Stimulated activated CD4-positive, alpha-beta T cell treated with anti-CD3 and anti-CD28 coated beads, TNF-alpha, amount 100 ng/mL, for 24 hours (primary cell): ENCODE measurements at regions not wholly inside any gene's neighbourhood (a gene's known extent, or its start where the extent isn't known, plus 50 kb on each side); places are given as distances from the start of the nearest gene placed in this dataset.

Source experiments
- DNase-seq, 3 experiments: peaks; one replicate each; pipeline ENCODE4 v3.0.0-alpha.2; 2020; ENCODE audit warnings: low read depth in 3 of 3

DNA sequence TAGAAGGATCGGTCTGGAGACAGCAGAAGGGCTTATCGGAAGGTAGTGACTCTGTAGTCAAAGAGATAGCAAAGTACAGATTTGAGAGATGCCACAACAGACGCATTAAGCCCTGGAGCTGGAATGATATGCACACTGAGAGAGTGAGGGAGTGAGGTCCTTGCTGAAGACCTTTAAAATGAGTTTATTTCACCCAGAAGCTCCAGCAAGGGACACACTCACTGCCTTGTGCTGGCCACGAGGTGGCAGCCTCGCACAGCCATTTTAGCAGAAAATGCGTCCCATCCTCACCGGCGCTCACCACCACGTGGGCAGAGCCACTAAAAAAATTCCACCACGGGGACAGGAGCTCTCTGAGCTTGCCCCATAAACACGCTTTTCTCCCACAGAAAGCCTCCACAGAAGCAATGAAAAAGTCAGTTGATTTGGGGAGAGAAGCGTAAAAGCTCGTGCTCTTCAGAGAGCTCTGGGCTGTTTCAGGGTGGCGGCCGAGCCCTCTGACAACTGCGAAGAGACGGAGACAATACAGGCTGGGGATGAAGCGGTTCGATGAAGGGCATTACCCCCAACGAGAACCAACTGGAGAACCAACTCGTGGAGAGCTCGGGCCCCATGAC lies 163.0 kb upstream of the KLF14 start:
- DNase-seq = peak; percentile 51 to 72 (median 55)

DNA sequence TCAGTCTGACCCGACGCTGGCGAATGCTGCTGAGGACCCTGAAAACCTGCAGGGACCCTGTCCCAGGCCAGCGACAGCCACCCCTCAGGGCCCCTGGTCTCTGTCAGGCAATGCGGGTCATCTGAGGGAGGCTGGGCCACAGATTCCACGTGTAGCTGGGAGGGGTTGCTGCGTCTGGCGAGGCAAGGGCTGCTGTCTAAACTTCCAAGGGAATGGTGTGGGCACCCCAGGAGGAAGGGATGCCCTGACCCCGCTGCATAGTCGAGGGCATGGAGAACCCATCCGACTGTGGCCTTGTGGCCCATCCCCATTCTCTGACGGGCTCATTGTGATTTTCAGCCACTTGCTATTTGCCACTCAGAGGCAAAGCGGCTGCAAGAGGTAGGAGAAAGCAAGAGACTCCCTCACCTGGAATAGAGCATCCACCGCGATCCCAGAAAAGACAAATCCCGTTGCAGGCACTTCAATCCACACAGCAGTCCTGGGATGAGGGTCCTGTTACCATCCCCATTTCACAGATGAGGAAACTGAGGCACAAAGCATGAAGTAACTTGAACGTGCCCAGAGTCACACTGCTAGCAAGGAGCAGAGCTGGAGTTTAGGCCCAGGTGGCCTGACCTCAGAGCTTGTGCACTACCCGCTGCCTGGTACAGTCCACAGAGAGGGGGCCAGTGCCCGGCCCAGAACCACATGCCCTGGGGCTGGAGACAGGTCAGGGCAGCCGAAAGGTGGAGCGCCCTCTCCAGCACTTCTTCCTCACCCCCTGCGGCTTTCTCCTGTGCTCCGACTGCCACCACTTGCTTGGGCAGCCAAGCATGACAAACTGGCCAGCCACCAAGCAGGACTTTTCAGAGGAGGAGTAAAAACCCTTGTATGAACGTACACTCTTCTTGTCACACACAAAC lies 163.8 kb upstream of the KLF14 start:
- DNase-seq = no peak

DNA sequence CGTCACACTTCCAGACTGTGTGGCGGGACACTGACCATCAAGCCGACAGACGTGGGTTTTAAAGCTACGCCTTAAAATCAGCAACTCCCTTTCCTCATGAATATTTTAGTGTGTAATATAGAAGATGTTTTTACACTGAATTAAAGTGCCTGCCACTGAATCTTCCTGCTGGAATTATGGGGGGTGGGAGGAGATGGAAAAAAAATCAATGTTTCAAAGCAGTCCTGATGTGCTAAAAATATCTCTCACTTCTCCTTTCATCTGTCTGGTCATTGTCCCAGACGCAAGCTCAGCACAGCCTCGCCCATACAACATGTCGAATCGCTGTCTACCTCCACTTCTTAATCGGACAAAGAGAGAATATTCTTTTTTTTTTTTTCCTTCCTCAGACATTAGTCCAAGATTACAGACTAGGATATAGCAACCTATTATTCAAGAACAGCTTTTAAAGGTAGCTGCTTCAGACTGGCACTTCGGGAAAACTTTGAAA lies 165.1 kb upstream of the KLF14 start:
- DNase-seq = no peak

DNA sequence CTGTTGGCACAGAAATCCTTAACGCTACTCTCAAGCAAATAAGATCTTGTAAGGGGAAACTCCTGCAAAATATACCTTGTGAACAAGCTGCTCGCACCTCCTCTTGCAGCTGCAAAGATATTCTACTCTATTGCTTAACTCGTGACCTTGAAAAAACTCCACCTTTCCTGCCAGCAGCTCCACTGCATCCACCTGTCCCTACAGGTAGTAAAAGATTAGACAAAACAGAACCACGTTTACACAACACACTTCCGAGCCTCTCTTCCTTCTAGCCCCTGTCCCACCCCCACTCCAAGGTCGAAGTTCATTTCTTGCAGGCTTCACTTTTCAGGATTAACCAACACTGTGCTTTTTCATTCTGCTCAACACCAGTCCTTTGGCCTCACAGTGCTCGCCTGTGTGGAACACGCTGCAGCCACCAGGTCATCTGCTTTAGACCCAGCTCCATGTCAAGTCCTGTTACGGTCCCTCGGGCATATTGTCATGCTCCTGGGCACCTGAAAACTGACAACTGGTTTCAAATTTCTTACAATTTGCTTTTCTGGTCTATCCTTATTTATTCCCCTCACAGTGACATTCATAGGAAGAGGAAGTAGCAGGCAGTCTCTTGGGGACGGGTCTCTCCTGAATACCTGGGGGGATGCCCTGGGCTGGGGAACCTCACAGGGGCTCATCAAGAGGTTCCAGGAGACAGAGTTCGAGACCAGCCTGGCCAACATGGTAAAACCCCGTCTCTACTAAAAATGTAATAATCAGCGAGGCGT lies 165.8 kb upstream of the KLF14 start:
- no peak for DNase-seq

DNA sequence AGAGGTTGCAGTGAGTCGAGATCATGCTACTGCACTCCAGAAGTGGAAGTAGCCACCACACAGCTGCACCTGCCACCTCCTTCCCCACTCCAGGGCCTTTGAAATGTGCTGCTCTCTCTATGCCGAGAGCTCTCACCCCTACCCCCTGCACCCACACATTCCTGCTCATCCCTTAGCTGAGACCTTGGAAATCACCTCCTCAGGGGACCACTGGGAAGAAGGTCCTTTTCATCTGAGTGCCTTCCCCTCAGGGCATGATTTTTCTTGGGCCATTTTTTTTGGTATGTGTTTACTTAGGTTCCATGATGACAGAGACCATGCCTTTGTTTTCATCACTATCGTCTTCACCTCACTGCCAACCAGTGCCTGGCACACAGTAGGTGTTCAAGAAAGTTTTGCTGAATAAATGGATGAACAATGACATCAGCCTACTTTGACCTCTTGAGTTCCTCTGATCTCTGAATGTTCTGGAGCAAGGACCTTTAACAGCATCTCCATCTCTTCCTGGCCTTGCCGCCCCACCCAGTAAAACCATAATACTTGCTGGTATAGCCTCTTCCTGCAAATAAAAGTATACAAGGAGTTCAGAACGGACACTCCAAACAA lies 166.6 kb upstream of the KLF14 start:
- DNase-seq = no peak

DNA sequence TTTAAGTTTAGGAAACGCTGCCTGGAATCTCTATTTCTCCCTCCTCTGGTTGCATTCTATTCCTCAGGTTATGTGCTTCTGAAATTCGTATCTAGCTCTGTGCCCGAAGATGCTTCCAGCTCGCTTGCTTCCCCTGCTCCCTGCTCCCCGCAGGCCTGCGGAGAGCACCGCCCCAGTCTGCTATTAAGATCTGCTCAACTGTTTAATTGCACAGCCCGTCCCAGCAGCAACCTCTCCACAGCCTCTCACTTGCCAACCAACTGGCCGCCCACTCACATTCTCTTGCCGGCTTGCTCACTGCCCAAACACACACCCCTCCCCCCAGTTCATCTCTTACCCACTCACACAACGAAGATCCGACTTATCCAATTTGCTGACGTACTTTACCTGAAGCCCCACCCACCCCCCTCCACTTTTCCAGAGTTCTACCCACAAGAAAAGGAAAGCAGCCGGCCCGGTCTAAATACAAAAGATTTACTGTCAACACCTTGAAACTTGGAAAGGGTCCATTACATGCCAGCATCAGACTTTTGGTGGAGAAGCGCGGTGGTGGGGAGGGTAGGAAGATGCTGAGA lies 167.3 kb upstream of the KLF14 start:
- no peak for DNase-seq

DNA sequence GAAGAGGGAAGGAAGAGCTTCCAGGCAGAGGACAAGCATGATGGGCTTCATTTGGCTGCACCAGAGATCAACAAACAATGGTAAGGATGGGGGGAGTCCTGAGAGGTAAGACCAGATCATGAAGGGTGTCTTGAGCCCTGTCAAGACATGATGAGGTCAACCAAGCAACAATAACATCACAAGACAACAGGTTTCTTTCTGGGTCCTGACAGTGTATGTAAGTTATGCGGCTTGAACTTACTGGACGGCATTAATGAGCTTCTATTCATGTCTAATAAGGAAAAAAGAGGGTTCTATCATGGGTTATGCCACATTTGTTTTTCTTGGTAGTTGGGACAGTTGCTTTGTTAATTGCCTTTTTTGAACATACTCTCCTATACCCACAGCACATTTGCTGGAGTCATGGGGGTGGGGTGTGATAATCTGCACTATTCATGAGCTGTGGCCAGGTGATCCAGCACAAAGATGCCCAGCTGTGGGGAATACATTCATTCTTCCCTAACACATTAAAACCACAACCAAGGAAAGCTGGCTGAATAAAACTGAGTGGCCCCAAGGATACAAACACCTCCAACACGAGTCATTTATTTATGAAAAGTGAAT lies 168.8 kb upstream of the KLF14 start:
- DNase-seq = no peak

DNA sequence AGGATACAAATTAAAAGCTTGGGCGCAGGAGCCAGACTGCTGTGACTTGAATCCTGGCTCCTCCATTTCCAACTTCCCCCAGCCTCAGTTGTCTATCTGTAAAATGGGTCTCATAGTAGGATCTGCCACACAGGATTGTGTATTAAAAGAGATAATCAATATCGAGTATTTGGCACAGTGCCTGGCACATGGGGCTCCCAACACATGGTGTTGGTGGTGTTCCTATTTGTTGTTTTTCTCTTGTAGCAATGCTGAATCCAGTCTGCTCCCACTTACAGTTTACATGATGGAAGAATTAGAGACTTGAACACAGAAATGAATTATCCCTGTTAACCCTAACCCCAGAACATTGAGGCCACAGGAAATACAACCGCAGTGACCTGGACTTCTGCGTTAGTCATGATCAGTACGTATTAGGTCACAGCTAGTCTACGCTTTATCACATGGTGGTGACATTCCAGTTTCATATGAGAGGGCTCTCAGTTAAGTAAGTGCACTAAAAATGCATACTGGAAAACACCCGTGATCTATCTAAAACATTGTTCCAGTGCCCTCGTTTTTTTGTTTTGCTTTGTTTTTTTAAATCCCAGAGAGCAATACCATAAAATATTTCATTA lies 169.5 kb upstream of the KLF14 start:
- no peak for DNase-seq

DNA sequence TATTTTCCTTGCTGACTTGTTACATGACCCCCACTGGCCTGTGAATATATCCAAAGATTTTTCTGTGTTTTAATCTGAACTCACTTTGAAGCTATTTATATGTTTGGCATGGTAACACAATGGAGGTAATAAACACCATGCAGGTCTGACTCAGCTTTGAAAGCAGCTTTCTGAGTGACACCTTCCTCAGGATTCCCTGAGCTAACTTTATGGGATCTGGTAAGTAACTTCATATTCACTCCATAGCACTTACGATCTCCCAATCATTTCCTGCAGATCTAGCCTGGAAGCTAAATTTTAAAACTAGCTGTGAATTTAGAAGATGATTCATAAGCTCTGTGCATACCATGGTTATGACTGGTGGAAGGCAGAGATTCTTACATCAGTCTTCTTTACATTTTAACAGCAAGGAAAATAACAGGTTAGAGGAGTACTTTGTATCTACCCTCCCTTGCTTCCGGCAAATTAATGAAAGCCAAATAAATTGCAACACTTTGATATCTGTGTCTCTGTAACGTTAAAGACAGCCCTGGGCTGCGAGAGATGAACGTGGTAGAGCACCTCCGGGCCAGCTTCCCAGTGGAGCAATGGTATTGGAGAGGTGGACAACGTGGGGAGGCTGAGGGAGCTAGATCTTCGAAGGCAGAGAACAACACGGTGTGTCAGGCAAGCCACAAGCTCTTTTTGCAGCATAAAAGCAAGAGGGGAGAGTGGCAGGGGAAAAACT lies 170.2 kb upstream of the KLF14 start:
- DNase-seq = no peak

DNA sequence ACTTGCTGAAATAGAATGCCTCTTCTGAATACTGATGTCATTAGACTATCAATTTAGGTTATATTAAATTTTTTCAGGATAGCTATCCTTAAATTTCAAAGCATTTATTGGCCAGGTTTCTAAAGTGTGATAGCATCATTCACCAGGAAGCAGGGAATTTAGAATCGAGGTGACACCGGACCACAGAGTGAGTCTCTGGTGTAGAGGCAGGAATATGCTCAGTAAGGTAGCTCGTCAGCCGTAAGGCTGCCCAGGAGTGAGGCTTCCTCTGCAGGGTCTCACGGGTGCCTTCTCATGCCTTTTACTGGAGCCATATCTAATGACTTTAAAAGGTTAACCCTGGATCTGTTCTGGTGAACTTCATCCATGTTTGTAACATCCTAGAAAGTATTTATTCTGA lies 170.8 kb upstream of the KLF14 start:
- DNase-seq = no peak

DNA sequence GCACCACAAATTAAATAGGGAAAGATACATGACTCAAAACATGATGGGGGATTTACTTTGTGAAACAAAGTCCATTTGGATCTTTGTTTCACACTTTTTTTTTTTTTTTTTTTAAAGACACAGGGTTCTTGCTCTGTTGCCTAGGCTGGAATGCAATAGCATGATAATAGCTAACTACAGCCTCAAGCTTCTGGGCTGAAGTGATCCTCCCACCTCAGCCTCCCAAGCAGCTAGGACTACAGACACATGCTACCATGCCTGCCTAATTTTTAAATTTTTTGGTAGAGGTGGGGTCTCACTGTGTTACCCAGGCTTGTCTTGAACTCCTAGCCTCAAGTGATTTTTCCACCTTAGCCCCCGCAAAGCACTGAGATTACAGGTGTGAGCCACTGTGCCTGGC lies 172.6 kb upstream of the KLF14 start:
- no peak for DNase-seq

DNA sequence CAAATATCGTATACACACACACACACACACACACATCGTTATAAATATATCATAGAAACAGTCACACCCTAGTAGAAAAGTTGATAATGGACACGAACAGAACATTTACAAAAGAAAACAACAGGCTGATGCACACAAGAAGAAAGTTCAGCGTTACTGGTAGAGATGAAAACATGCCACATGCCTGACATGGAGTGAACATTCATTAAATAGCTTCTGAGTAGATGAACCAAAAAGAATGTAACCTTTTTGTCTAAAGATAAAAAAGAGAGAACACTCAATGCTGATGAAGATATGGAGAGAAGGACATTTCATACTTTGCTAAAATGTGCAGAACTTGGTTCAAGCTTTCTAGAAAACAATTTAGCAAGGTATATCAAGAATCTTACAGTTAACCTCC lies 173.4 kb upstream of the KLF14 start:
- DNase-seq = no peak

DNA sequence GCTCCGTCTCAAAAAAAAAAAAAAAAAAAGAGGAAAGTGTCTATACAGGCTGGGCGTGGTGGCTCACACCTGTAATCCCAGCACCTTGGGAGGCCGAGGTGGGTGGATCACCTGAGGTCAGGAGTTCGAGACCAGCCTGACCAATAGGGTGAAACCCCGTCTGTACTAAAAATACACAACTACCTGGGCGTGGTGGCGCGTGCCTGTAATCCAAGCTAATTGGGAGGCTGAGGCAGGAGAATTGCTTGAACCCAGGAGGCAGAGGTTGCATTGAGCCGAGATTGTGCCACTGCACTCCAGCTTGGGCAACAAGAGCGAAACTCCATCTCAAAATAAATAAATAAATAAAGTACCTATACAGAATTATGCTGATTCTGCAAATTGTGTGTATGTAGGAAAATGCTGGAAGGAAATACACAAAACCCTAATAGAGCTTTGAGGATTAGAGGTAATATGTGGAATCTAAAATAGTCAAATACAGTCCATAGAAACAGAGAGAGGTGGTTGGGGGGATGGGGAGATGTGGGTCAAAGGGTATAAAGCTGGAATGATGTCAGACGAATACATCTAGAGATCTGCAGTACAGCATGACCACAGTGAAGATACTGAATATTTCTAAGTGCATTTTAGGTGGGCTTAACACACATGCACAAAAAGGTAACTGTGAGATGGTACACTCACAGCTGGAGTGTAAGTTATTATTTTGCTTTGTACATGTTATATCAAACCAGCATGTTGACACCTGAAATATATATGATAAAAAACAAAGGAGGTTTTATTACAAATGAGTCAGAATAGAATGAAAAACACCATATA lies 174.5 kb upstream of the KLF14 start:
- DNase-seq = no peak

DNA sequence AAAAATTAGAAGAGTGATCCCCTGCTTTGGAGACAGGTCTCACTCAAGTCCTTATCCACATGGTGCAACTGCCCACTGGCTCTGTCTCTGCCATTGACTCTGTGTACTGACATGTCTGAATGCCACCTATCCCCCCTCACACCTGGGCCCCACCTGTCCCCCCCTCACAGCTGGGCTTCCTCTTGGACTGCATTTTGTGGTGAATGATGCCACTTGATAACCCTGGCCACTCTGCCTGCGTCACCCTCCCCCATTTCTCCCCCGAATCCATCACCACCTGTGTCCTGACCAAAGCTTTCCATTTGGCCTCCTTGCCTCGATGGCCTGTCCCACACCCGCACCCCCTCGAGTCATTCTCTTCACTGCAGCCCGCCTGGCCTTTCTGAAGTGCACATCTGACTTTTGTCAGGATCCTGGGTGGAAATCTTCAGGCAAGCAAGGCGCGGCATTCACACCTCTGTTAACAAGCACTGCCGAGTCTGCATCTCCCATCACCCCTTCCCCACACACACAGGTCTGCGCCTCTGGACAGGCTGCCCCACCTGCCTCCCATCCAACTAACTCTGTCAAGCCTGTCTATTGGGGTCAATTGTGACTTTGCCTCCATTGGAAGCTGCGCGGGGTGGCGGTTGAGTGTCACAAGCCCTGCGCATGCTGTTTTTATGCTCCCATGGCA lies 175.3 kb upstream of the KLF14 start:
- no peak for DNase-seq

DNA sequence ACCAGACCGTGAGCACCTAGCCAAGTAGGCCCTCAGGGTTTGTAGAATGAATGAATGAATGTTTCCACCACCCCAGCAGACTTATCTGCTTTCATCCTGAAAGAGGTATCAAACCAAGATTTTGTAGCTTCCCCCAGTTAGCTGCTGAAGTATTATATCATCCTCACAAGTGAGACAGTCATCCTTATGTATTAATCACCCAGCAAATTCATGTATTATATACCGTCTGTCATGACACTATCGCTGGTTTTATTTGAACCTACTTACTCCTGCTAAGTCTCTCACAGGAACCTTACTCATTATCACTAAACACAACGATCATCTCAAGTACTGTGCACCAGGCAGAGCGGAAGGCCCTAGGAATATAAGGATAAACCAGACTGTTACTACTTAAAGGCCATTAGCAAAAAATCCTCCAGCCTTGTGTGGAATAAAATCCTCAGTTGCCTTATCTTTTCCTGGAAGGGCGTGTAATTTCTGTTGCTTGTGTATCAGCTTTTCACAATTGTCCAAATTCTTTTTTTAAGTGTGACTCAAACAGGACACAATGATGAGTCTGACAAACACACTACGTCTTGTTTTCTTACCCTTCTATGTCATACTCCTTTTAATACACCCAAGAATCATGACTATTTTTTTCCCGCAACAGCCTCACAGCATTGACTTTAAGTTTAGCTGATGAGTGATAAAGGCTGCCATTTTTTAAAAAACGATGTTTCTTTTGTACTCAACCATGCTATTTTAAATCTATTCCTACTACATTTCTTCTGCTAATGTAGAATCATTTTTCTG lies 176.1 kb upstream of the KLF14 start:
- no peak for DNase-seq

DNA sequence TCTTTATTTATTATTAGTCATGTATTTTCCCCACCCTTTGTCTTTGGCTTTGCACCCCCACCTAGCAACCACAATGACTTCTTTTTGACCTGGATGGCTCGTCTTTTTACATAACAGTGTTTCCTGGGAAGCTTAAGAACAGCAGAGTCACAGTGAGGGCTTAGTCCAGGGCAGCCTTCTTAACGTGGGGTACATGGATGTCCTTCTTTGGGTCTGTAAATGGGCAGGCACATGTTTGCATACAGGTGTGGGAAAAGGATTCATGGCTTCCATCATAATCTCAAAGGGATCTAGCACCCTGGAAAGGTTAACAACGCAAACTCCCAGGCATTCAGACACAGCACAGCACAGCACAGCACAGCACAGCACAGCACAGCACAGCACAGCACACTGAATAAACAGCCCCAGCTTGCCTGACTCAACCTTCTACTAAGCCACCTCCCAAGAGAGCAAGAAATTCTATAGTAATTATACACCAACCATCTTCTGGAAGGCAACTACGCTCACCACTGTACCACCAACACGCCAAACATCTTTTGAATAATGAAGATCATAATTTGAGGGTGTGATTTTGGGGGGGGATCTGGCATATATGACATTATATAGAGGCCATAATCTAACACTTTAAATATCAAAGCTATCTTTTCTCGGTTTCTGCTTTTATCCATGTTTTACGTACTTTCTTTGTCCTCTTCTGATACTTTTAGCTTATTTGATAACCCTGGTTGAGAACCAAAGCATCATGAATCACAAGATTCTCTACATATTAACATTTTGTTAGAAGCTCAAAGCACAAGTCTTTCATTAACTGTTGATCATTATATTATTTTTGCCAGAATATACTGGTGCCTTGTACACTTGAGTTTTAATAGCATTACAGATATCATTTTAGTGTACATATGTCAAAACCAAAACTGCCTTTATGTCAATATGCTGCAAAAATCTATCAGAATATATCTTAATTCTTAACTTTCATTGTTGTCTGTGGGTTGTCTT lies 177.2 kb upstream of the KLF14 start:
- no peak for DNase-seq
